Omental fat pad (tissue), 3 donors: ENCODE measurements at regions not wholly inside any gene's neighbourhood (a gene's known extent, or its start where the extent isn't known, plus 50 kb on each side); places are given as distances from the start of the nearest gene placed in this dataset.
"Not testable (repeated sequence)": the region's sequence is repeated elsewhere in the genome, so short reads cannot be mapped to it uniquely, and the experiment has no call there.

ENCODE experiments used
- ATAC-seq: fragments of 150-250 bp; one replicate; pipeline ENCODE4 v1.9.1; 2016; ENCODE audit warnings: mild to moderate bottlenecking, moderate library complexity; ENCODE audit not compliant: low FRiP score
- DNase-seq: peaks from one replicate; pipeline ENCODE4 v3.0.0-alpha.2; 2019; ENCODE audit warnings: low spot score
- TF ChIP-seq, protein P1 (sequence below), 3 donors: fragments of 450-650 bp; IDR thresholded peaks; one replicate each; pipeline ENCODE4 v1.5.1; 2016 to 2017; ENCODE audit warnings: antibody characterized with exemption in 3 of 3, mild to moderate bottlenecking in 3 of 3, moderate library complexity in 2 of 3

DNA sequence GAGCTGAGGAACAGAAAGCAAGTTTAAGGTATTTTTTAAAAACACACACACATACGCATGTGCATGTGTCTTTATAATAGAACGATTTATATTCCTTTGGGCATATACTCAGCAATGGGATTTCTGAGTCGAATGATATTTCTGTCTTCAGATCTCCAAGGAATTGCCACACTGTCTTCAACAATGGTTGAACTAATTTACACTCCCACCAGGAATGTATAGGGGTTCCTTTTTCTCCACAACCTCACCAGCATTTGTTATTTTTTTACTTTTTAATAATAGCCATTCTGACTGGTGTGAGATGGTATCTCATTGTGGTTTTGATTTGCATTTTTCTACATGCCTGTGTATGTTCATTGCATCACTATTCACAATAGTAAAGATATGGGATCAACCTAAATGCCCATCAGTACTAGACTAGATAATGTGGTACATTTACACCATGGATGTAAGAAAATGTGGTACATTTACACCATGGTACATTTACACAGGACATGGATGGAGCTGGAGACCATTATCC lies 60.3 kb upstream of the MAP3K1 start:
- TF ChIP-seq, protein P1, sequence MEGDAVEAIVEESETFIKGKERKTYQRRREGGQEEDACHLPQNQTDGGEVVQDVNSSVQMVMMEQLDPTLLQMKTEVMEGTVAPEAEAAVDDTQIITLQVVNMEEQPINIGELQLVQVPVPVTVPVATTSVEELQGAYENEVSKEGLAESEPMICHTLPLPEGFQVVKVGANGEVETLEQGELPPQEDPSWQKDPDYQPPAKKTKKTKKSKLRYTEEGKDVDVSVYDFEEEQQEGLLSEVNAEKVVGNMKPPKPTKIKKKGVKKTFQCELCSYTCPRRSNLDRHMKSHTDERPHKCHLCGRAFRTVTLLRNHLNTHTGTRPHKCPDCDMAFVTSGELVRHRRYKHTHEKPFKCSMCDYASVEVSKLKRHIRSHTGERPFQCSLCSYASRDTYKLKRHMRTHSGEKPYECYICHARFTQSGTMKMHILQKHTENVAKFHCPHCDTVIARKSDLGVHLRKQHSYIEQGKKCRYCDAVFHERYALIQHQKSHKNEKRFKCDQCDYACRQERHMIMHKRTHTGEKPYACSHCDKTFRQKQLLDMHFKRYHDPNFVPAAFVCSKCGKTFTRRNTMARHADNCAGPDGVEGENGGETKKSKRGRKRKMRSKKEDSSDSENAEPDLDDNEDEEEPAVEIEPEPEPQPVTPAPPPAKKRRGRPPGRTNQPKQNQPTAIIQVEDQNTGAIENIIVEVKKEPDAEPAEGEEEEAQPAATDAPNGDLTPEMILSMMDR (IDR thresholded peaks at IDR 0.05), result no peak
- ATAC-seq (no peak), DNase-seq (no peak)

DNA sequence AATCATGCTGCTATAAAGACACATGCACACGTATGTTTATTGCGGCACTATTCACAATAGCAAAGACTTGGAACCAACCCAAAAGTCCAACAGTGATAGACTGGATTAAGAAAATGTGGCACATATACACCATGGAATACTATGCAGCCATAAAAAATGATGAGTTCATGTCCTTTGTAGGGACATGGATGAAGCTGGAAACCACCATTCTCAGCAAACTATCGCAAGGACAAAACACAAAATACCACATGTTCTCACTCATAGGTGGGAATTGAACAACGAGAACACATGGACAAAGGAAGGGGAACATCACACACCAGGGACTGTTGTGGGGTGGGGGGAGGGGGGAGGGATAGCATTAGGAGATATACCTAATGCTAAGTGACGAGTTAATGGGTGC lies 61.8 kb upstream of the MAP3K1 start:
- ATAC-seq, DNase-seq: not testable (repeated sequence)

DNA sequence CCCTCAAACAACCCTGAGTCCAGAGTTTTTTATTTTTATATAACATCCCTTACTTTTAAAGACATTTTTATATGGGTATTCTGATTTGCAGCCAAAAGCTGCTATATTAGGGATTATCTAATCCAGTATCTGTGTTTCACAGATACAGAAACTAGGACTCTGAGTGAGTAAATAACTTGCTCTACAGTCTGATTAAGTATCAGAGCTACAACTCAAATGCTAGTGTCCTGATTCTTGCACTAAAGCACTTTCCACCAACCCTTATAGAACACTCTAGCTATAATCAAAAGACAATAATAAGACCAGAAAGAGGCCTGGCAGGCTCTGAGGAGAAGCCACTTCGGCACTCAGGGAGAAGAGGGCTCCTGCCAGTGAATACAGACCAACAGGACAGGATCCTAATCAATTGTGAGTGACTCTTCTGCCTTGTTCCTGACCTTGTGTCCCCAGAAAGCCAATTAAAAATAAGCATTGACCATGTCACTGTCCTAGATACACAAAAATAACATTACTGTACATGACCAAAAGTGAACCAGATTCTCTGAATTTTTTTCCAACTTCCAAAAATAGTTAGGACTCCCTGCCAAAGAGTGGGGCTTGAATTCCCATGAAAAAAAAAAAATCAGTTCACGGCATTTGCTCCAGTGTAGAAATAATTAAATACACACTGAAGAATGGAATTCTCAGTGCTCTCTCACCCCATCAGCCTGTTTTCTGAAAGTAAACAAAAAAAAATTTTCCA lies 63.6 kb upstream of the MAP3K1 start:
- DNase-seq, result no peak
- no peak for ATAC-seq
- TF ChIP-seq, protein P1 (IDR thresholded peaks at IDR 0.05), result no peak

DNA sequence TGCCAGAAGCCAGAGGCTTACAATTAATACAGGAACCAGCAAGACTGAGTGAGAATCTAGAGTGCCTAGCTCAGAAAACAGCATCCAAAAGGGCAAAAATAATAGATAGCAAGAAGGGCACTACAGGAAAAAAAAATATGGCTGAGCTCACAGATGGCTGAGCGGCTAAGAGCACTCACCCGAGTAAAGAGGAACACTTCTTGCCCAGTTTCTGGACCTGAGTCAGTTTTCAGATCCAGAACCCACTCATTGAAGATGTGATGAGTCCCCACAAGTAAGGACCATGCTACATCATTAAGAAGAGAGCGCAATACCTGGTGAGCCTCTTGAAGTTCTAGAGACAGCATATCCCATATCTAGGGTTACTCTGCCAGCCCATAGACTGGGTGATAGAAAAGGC lies 65.5 kb upstream of the MAP3K1 start:
- DNase-seq (no peak), ATAC-seq (no peak)
- TF ChIP-seq, protein P1 (IDR thresholded peaks at IDR 0.05), result no peak

DNA sequence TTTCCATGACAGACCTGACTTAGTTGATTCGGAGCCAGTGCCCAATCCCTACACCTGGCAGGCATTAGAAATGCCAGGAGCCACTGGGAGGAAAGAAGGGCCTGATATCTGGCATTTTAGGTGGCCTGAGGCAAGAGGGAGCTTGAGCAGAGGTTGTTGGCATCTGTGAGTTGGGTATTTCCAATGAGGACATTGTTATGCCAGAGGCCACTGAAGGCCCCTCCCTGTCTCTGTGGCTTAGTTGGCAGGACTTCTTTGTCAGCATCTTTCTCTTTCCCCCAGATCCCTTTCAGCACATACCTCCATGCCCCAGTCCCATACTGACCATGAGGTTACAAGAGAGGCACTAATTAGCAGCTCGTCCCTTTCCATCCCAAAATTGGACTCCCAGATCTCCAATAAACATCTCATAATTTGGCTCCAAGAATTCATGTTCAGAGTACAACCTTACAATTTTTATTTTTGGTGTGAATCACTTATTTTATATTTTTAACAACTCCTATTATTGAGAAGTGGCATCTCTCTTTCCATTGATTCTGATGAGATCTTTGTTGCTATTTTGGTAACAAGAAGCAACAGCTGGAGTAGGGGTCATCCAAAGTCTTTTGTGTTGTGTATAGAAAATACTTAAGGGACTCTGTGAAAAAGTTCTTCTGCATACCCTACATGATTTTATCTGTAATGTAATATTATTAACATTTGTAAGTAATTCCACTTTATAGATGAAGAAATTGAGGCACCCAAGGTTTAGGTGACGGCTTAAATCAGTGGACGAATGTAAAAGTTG lies 68.6 kb upstream of the MAP3K1 start:
- TF ChIP-seq, protein P1 (IDR thresholded peaks at IDR 0.05), result no peak
- ATAC-seq (no peak), DNase-seq (no peak)

DNA sequence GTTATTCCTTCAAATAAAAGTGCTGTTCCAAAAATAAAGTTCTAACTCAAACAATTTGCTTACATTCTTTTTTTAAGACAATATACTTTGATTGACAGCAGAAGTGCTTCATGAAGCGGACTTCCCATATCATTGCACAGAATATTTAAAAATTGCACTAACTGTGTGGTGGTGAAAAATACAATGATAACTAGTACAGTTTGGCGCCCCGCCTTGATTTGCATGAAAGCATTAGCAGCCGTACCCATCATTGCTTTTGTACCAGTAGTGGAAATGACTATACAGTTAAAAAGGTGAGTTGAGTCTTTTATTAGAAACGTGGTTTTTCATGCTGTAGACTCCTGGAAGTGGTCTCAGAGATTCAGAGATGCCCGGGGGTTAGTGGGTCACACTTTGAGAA lies 69.5 kb upstream of the MAP3K1 start:
- ATAC-seq (no peak), DNase-seq (no peak)
- TF ChIP-seq, protein P1 (IDR thresholded peaks at IDR 0.05), result no peak

DNA sequence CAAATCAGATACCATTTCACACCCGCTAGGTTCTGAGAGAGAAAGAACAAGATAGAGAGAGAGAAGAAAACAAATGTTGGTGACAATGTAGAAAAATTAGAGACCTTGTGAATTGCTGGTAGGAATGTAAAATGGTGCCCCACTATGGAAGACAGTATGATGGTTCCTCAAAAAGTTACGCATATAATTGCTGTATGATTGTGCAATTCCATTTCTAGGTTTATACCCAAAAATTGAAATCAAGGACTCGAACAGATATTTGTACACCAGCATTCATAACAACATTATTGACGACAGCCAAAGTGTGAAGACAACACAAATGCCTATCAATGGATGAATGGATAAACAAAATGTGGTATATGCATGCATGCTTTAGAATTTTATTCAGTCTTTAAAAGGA lies 74.5 kb upstream of the MAP3K1 start:
- TF ChIP-seq, protein P1 (IDR thresholded peaks at IDR 0.05), result no peak
- DNase-seq (no peak), ATAC-seq (no peak)
